Astrocyte of the cerebellum (primary cell): ENCODE measurements at regions not wholly inside any gene's neighbourhood (a gene's known extent, or its start where the extent isn't known, plus 50 kb on each side); places are given as distances from the start of the nearest gene placed in this dataset.

ENCODE experiments used
- DNase-seq: peaks from one replicate; pipeline ENCODE4 v3.0.0-alpha.2; 2011; ENCODE audit warnings: low read depth
- H3K4me3 ChIP-seq: 2 replicates; pipeline ENCODE4 v1.5.1; 2011; ENCODE audit warnings: mild to moderate bottlenecking, low read depth, low read length, moderate library complexity
- CTCF ChIP-seq: IDR thresholded peaks from 2 replicates; pipeline ENCODE4 v1.5.1; 2012; ENCODE audit warnings: low read length, low read depth, moderate library complexity, mild to moderate bottlenecking; ENCODE audit errors: missing control alignments
- in situ Hi-C: cut with HindIII; loops from 2 replicates; pipeline ENCODE4 v1.10.0; 2017; ENCODE audit warnings: low sequenced_read_pairs

- in situ Hi-C loops, result no loop called here
- no peak for DNase-seq
- no peak overlapping the region for H3K4me3 ChIP-seq
- TF ChIP-seq CTCF, result no peak
Measured at GRCh38 chr18:46289931-46290330, 185.7 kb downstream of the HAUS1 start.

GRCh38 chr18:46290440-46291020, 186.3 kb downstream of the HAUS1 start:
- in situ Hi-C loops, result no loop called here
- no peak overlapping the region for H3K4me3 ChIP-seq
- TF ChIP-seq CTCF, result no peak
- DNase-seq, result no peak

GRCh38 chr18:46291149-46291548, 187.0 kb downstream of the HAUS1 start:
- DNase-seq, result no peak

GRCh38 chr18:46293742-46294181, 189.6 kb downstream of the HAUS1 start:
- no peak for DNase-seq
- H3K4me3 ChIP-seq, result no peak overlapping the region
- no peak for TF ChIP-seq CTCF
- in situ Hi-C loops, result no loop called here

More at GRCh38 chr18:46291149-46291548, 187.0 kb downstream of the HAUS1 start:
- in situ Hi-C loops, result no loop called here
- no peak overlapping the region for H3K4me3 ChIP-seq
- TF ChIP-seq CTCF, result no peak

GRCh38 chr18:46294318-46294717, 190.1 kb downstream of the HAUS1 start:
- TF ChIP-seq CTCF, result no peak
- no peak for DNase-seq
- no peak overlapping the region for H3K4me3 ChIP-seq
- in situ Hi-C loops, result no loop called here

- no peak for DNase-seq
- in situ Hi-C loops, result no loop called here
- TF ChIP-seq CTCF, result no peak
- H3K4me3 ChIP-seq, result no peak overlapping the region
Measured at GRCh38 chr18:46294751-46295150, 190.6 kb downstream of the HAUS1 start.

GRCh38 chr18:46295416-46295815, 191.2 kb downstream of the HAUS1 start:
- DNase-seq, result no peak
- no peak overlapping the region for H3K4me3 ChIP-seq
- in situ Hi-C loops, result no loop called here
- TF ChIP-seq CTCF, result no peak
